Renal cortex interstitium (tissue), 11 donors: ENCODE measurements at regions not wholly inside any gene's neighbourhood (a gene's known extent, or its start where the extent isn't known, plus 50 kb on each side); places are given as distances from the start of the nearest gene placed in this dataset.
A peak's percentile ranks its signal among the peaks of the same experiment; 100 is the strongest.

ENCODE experiments used
- DNase-seq, 11 donors: peaks; one replicate each; pipeline ENCODE4 v3.0.0-alpha.2; 2013; ENCODE audit warnings: low read depth in 9 of 11, low spot score in 4 of 11; ENCODE audit errors: extremely low read depth in 1 of 11

GRCh38 chr4:135244696-135245095 lies 1043.1 kb upstream of the PABPC4L start:
- DNase-seq, result no peak

- DNase-seq, result peak in 7 of 11 donors; percentile 8 to 26 (median 18)
Measured at GRCh38 chr4:135244056-135244455, 1042.5 kb upstream of the PABPC4L start.

GRCh38 chr4:135240796-135241195 lies 1039.2 kb upstream of the PABPC4L start:
- DNase-seq, result no peak

GRCh38 chr4:135239964-135240363 lies 1038.4 kb upstream of the PABPC4L start:
- no peak for DNase-seq

- no peak for DNase-seq
Measured at GRCh38 chr4:135238940-135239339, 1037.4 kb upstream of the PABPC4L start.

GRCh38 chr4:135236048-135236447 lies 1034.5 kb upstream of the PABPC4L start:
- DNase-seq, result no peak

GRCh38 chr4:135227842-135228241 lies 1026.3 kb upstream of the PABPC4L start:
- DNase-seq, result no peak

GRCh38 chr4:135225551-135225950 lies 1024.0 kb upstream of the PABPC4L start:
- DNase-seq, result no peak

GRCh38 chr4:135210341-135210740 lies 1008.8 kb upstream of the PABPC4L start:
- DNase-seq, result no peak

GRCh38 chr4:135207531-135207930 lies 1005.9 kb upstream of the PABPC4L start:
- DNase-seq, result no peak

GRCh38 chr4:135204311-135204710 lies 1002.7 kb upstream of the PABPC4L start:
- no peak for DNase-seq

- no peak for DNase-seq
Measured at GRCh38 chr4:135201081-135201480, 999.5 kb upstream of the PABPC4L start.

- no peak for DNase-seq
Measured at GRCh38 chr4:135197641-135198040, 996.1 kb upstream of the PABPC4L start.

- no peak for DNase-seq
Measured at GRCh38 chr4:135194477-135194876, 992.9 kb upstream of the PABPC4L start.

GRCh38 chr4:135192751-135193535 lies 991.4 kb upstream of the PABPC4L start:
- no peak for DNase-seq

GRCh38 chr4:135191596-135191995 lies 990.0 kb upstream of the PABPC4L start:
- no peak for DNase-seq

GRCh38 chr4:135186002-135186401 lies 984.4 kb upstream of the PABPC4L start:
- no peak for DNase-seq

- DNase-seq, result no peak
Measured at GRCh38 chr4:135185256-135185655, 983.7 kb upstream of the PABPC4L start.

GRCh38 chr4:135184715-135185114 lies 983.1 kb upstream of the PABPC4L start:
- no peak for DNase-seq

GRCh38 chr4:135177321-135177720 lies 975.7 kb upstream of the PABPC4L start:
- no peak for DNase-seq

- DNase-seq, result no peak
Measured at GRCh38 chr4:135166661-135167060, 965.1 kb upstream of the PABPC4L start.
